GM19452 (cell line): ENCODE measurements at regions not wholly inside any gene's neighbourhood (a gene's known extent, or its start where the extent isn't known, plus 50 kb on each side); places are given as distances from the start of the nearest gene placed in this dataset.

Experiments
- ATAC-seq: cut with Tn5 transposase; IDR thresholded peaks from one replicate; pipeline ENCODE4 v1.9.1; 2021; ENCODE audit not compliant: unreplicated experiment

GRCh38 chr18:11272516-11272915 lies 123.1 kb upstream of the PIEZO2 start:
- no peak for ATAC-seq

DNA sequence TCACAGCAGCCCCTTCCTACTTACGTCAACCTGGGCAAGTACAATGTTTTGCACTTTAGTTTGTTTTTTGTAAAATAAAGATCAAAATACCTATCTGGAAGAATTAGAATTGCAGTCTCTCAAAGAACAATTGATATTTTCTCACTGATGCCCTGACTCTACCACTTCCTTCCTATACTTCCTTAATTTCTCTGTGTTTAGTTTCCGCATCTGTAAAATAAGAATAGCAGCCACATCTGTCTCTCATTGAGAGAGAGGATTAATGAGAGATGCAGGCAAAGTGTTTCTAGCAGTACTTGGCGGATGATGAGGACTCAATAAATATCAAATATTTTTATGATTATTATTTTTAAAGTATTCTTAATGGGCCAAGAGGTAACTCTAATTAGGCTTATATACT lies 122.6 kb upstream of the PIEZO2 start:
- ATAC-seq, result no peak

- no peak for ATAC-seq
These were observed 119.9 kb upstream of the PIEZO2 start for GRCh38 chr18:11269257-11269656.

GRCh38 chr18:11268741-11269233 lies 119.4 kb upstream of the PIEZO2 start:
- ATAC-seq, result no peak

DNA sequence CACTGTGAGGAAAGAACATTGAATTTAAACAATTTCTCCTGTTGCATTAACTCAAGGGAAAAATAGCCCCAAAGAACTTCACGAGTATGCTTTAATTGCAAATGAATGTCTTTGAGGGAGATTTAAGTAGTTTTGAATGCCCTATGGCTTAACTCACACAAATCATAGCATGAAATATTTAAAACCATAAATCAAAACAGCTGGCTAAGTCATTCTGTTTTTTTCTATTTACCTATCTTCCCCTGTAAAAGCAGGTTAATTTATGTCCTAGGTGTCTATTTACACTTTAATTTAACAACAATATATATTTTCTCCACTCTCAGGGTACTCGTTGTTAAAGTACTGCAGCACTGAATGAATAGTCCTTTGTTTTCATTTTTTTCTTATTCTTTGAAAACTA lies 118.8 kb upstream of the PIEZO2 start:
- no peak for ATAC-seq

GRCh38 chr18:11266781-11267480 lies 117.6 kb upstream of the PIEZO2 start:
- no peak for ATAC-seq

- no peak for ATAC-seq
These were observed 112.1 kb upstream of the PIEZO2 start for GRCh38 chr18:11261486-11261885.

GRCh38 chr18:11260961-11261461 lies 111.6 kb upstream of the PIEZO2 start:
- no peak for ATAC-seq

DNA sequence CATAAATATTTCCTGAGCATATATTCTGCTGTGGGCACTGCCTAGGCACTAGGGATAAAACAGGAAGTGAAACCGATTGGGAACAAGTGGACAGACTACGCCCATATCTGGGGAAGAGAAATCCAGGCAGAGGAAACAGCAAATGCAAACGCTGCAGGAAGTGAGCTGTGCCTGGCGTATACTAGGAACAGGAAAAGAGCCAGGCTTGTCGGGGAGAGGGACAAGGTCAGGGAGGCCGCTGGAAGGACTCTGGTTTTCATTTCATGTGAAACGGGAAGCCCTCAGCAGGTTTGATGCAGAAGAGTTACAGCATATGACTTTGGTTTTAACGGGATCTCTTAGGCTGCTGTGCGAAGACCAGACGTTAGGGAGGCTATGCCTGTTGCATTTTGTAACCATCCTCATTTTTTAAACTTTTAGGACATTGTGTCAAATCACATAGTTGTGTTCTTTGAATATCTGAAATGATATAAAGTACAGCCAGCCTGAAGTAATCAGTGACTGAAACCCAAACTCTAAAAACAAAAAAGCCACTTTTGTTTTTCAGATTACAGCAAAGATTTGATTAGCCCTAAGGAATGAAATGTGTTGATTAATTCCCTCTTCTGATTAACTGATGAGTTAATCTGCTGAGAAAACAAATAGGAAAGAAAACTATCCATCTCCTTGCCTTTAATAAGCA lies 110.2 kb upstream of the PIEZO2 start:
- no peak for ATAC-seq

DNA sequence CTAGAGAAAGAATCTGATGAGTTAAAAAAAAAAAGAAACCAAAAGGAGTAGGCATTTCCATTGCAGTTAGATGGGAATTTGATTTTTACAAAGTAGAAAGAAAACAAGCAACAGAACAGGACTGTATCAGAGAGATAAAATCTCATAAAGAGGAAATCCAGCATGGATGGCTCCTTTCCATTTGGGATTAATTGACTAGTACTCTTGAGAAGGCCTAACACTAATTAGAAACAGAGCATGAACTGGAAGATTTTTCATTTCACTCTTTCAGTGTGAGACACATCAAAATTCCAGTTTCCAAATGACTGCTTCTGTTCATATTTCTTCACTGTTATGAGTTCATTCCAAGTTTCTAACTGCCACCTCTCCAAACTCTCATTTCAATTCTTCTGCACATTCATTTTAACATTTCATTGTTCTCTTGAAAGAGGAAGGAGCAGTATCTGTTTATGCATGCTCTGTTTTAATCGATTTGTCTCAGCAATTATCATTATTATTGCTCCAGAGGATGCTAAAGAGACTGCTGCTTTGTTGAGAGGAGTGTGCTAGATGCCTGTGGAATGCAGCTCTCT lies 108.8 kb upstream of the PIEZO2 start:
- no peak for ATAC-seq

DNA sequence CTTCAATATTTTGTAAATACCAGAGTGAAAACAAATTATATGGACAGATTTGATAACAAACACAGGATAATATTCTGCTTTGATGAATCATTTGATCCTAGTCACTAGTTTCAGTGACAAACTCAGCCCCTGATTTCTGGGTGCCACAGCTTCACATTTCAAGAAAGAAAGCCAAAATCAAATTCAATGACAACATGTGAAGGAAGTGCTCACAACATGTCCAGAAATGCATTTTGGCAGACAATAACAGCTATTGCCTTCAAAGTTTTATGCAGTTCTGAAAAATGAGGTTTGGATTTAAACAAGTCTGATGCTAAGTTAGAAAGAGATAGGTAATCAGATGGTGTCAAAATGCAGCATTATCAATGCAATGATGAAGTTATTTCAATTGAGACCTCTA lies 106.9 kb upstream of the PIEZO2 start:
- no peak for ATAC-seq

DNA sequence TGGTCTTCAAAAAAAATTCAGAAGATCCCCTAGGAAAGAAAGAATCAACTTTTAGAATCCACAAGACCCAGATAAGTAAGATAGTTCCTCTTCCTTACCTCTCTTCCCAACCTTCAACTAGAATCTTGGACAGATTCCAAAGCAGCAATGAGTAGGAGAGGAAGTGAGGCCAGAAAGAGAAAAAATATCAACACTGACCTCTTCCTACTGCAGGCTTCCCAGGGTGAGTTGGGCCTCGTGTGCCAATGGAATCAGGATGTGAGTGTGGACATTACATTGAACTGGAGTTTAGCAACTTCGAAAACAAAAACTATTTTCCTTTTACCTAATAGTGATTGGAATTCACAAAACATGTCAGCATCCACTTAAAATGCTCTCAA lies 102.5 kb upstream of the PIEZO2 start:
- ATAC-seq, result no peak

- no peak for ATAC-seq
These were observed 102.0 kb upstream of the PIEZO2 start for GRCh38 chr18:11251229-11251890.

DNA sequence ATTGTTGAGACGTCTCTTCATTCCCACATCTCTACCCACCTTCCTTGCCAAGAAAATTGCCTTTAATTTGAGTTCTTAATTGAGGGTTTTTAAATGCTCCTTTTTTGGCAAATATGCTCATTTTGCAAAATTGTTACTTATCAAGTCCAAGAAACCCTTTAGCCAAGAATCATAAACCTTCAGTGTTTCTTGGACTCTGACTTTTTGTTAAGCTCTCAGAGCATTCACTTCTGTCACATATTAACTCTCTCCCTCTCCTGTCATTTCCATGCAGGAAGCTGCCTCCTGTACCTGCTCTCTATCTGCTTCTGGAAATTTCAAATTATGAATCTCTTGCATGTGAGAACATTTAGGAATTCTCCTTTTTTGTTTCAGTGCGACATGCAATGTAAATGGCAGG lies 100.0 kb upstream of the PIEZO2 start:
- ATAC-seq, result no peak

GRCh38 chr18:11247381-11247970 lies 98.1 kb upstream of the PIEZO2 start:
- no peak for ATAC-seq

DNA sequence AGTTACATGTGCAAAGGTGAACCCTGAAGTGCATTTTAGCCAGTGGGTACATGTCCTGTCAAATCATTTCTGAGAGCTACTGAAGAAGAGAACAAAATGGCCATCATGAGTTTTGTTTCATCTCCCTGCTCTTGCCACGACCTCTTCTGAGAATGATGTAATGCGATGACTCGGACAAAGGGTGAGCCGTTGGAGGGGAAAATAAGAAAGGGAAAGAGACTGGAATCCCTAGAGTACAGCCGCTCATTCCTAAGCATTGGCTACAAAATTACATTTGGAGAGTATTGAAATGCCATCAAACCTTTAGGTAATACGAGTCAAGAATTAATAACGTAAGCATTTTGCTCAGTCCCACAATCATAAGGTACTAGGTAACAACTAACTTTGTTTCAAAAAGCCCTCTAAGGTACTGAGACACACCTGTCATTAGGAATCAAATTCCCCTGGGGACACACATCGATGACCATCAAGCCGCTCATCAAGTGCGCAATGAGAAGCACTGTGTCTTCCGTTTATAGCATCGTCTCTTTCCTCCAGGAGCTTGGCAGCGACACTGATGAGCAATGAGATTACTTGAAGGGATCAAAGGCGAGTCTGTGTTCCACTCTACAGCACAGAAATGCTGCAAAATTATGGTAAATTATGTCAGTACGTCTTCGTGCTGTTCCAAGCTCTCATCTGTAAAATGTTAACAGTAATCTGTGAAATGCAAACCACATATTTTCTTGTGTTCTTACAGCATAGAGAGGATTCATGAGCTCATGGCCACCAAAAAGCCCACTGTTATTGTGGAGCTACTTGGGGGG lies 97.3 kb upstream of the PIEZO2 start:
- no peak for ATAC-seq

DNA sequence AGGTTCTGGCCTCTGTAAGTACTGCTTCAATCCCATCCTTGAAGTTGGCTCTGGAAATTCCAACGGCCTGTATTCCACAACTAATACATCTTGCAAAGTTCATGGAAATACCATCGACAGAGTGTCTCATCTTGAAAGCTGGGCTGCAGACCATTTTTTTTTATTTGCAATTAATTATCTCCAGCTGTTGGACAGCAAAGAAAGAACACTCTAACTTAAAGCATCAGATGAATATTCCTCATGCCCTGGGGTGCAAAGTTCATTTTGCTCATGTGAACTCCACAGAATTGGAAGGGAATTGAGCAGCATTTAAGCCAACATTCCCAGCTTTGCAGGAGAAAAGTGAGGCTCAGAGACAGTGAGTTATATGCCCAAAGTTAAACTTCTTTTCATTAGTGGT lies 96.5 kb upstream of the PIEZO2 start:
- no peak for ATAC-seq

DNA sequence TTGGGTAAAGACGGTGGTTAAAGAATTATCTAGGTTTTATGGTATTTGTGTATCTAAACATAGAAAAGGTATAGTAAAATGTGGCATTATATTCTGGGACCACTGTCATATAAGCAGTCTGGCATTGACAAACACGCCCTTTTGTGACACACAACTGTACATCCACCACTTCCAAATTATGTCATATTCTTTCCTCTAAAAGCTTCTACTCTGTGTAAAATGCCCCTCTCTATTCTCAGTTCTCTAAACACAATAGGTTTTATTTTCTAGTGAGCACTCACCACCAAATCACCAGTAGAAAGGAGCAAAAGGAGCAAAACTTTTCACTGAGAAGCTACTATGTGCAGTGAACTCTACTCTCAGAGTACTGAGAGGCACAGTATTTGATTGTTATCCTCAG lies 88.1 kb upstream of the PIEZO2 start:
- no peak for ATAC-seq

GRCh38 chr18:11237066-11237465 lies 87.7 kb upstream of the PIEZO2 start:
- ATAC-seq, result no peak

DNA sequence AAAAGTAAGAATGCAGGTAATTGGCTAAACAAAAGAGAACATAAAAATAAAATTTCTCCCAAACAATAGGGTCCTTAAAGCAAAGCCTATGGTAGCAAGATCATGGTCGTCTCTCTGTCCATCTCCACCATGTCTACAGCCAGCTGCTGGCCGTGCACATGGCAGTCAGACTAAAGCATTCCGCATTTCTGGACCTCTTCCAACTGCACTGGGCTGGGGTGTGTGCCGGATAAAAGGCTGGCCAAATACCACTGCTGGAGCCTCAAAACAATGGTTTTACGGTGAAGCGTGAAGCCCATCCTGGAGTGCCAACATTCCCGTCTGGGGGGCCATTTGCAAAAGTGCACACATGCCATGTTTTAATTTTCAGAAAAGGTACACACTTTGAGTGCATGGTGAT lies 74.8 kb upstream of the PIEZO2 start:
- ATAC-seq, result no peak
